GM19023 (cell line): ENCODE measurements at regions not wholly inside any gene's neighbourhood (a gene's known extent, or its start where the extent isn't known, plus 50 kb on each side); places are given as distances from the start of the nearest gene placed in this dataset.

ENCODE experiments used
- ATAC-seq: cut with Tn5 transposase; IDR thresholded peaks from one replicate; pipeline ENCODE4 v1.9.1; 2021; ENCODE audit warnings: mild to moderate bottlenecking, moderate library complexity; ENCODE audit not compliant: unreplicated experiment

GRCh38 chr5:173689737-173690360 is 73.4 kb upstream of the BOD1 start:
- ATAC-seq, result no peak

- no peak for ATAC-seq
These were observed 75.5 kb upstream of the BOD1 start for GRCh38 chr5:173691931-173692330.

GRCh38 chr5:173693670-173694069 is 77.2 kb upstream of the BOD1 start:
- ATAC-seq, result no peak

- no peak for ATAC-seq
These were observed 79.8 kb upstream of the BOD1 start for GRCh38 chr5:173696216-173696615.

GRCh38 chr5:173697931-173698579 is 81.6 kb upstream of the BOD1 start:
- ATAC-seq, result no peak

- ATAC-seq, result no peak
These were observed 83.5 kb upstream of the BOD1 start for GRCh38 chr5:173699966-173700365.

- ATAC-seq, result no peak
These were observed 87.0 kb upstream of the BOD1 start for GRCh38 chr5:173703466-173703865.

- no peak for ATAC-seq
These were observed 88.4 kb upstream of the BOD1 start for GRCh38 chr5:173704615-173705511.

GRCh38 chr5:173705512-173706044 is 89.1 kb upstream of the BOD1 start:
- no peak for ATAC-seq

GRCh38 chr5:173706700-173707099 is 90.2 kb upstream of the BOD1 start:
- no peak for ATAC-seq

GRCh38 chr5:173707392-173707791 is 90.9 kb upstream of the BOD1 start:
- peak; percentile 81 for ATAC-seq

- ATAC-seq, result no peak
These were observed 92.7 kb upstream of the BOD1 start for GRCh38 chr5:173709145-173709544.

- ATAC-seq, result no peak
These were observed 93.3 kb upstream of the BOD1 start for GRCh38 chr5:173709761-173710160.

GRCh38 chr5:173710528-173710927 is 94.1 kb upstream of the BOD1 start:
- ATAC-seq, result no peak

GRCh38 chr5:173711466-173711865 is 95.0 kb upstream of the BOD1 start:
- ATAC-seq, result no peak

GRCh38 chr5:173712609-173713175 is 96.2 kb upstream of the BOD1 start:
- ATAC-seq, result no peak

- no peak for ATAC-seq
These were observed 98.3 kb upstream of the BOD1 start for GRCh38 chr5:173714551-173715428.

GRCh38 chr5:173715607-173716006 is 99.2 kb upstream of the BOD1 start:
- no peak for ATAC-seq

GRCh38 chr5:173716058-173716682 is 99.7 kb upstream of the BOD1 start:
- no peak for ATAC-seq

- no peak for ATAC-seq
These were observed 101.5 kb upstream of the BOD1 start for GRCh38 chr5:173717959-173718358.
